Hepatocyte (in vitro differentiated cells): ENCODE measurements at regions not wholly inside any gene's neighbourhood (a gene's known extent, or its start where the extent isn't known, plus 50 kb on each side); places are given as distances from the start of the nearest gene placed in this dataset.

Experiments
- CTCF ChIP-seq: fragments of 200-600 bp; sonication (generic); IDR thresholded peaks from 2 replicates; pipeline ENCODE4 v1.5.1; 2016; ENCODE audit warnings: antibody characterized with exemption, mild to moderate bottlenecking; ENCODE audit not compliant: poor library complexity
- EZH2 ChIP-seq: fragments of 200-600 bp; sonication (generic); IDR thresholded peaks from 2 replicates; pipeline ENCODE4 v1.6.1; 2016; ENCODE audit warnings: antibody characterized with exemption, mild to moderate bottlenecking, borderline replicate concordance

DNA sequence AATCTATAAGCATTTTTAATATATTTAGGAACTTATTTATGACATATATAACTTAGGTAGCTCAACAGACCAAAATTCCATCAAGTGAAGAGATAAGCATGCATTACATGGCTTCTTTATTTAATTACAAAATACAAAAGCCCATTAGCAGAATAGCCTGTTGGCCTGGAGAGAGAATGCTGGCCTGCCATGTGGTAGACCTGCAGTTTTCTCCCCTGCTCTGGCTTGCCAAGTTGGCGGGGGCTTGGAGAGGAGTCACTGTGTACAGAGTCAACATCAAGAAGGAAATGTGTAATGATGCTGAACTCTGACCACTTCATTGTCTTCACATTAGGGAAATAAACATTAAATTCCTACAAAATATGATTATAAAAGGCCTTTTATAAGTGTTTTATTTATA lies 69.8 kb upstream of the CNTLN start:
- TF ChIP-seq CTCF (no peak), EZH2 (no peak)
